SK-N-MC (cell line): ENCODE measurements at regions not wholly inside any gene's neighbourhood (a gene's known extent, or its start where the extent isn't known, plus 50 kb on each side); places are given as distances from the start of the nearest gene placed in this dataset.

Experiments
- EZH2 ChIP-seq: fragments of 200-600 bp; sonication (generic); IDR thresholded peaks from one replicate; pipeline ENCODE4 v1.6.1; 2017; ENCODE audit warnings: antibody characterized with exemption
- POLR2AphosphoS5 ChIP-seq: IDR thresholded peaks from 2 replicates; pipeline ENCODE4 v1.6.1; 2012; ENCODE audit warnings: mild to moderate bottlenecking, low read depth, low read length, borderline replicate concordance

DNA sequence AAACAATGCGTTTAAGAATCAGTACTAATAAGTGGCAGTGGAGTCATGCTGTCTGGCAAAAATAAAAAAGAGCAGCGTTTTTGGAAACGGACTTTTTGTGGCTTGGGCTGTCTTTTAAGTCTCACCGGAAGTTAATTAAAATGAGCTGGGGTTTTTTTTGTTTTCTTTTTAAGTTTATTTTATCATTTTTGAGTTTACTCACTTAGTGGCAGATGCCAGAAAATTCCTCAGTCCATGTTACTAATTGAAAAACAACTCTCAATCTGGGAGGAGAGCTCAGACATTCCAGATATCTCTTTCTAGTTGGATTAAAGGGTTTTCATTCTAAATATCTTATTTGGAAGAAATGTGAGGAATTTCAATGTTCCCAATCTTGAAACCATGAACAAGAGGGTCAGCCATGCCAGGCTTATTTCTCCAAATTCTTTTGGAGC lies 133.8 kb upstream of the AGR3 start:
- TF ChIP-seq POLR2AphosphoS5 (no peak), EZH2 (no peak)
